ENCODE measurements at regions not wholly inside any gene's neighbourhood (a gene's known extent, or its start where the extent isn't known, plus 50 kb on each side); places are given as distances from the start of the nearest gene placed in this dataset.
"Not testable (repeated sequence)": the region's sequence is repeated elsewhere in the genome, so short reads cannot be mapped to it uniquely, and the experiment has no call there.

DNA sequence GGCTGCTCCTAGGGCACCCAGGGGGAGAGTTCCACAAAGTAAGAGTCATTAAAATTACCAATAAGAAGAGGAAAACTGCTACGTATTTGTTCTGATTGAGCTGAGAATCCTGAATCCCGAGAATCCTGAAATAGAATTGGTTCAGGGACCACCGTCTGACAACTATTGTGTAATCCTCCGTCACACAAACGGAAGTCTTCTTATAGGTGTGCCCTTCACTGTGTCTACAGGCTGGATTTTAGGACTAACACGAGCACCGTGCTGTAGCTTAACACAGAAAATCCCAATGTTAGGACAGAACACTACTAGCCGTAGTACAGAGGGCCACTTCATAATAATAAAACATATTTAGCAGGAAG lies 50.6 kb upstream of the RNF182 start:
- DNase-seq, result no peak

DNA sequence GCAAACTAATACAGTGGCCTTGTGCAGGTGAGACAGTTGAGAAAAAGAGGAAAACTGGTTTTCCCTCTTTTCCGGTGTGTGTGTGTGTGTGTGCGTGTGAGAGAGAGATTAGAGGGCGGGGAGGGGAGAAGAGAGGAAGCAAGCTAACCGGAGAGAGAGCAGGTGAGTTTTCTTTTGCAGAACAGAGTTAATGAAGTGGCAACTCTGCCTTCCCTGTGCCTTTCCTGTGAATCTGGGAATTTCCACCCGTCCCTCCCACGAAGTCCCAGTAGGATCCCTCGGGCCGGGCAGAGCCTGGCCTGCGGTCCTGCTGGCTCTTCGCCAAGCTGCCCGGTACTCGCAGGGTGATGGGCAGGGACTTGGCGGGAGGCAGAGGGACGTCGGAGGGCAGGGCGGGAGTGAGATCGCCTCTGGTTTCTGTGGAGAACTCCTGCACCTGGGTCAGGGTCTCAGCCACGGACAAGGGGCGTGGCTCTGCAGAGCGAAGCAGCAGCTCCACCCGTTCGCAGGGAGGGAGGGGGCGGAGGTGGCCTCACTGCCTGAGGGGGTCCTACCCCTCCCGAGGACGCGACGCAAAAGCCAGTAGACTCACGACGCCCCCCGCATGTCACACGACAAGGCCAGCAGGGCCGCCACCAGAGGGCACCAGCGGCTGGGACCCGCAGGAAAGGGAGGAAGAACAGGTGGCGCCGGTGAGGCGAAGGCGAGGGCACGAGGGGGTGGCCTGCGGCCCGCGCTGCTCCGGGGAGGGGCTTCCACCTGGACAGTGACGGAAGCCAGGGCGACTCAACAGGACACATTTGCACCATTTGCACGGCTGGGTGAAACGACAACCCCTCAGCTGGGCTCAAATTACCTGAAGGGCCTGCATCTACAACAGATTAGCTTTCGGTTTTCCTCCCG lies 51.2 kb upstream of the RNF182 start:
- peak; percentile 28 to 71 (median 58) for DNase-seq

GRCh38 chr6:13872681-13873080 lies 52.1 kb upstream of the RNF182 start:
- no peak for DNase-seq

DNA sequence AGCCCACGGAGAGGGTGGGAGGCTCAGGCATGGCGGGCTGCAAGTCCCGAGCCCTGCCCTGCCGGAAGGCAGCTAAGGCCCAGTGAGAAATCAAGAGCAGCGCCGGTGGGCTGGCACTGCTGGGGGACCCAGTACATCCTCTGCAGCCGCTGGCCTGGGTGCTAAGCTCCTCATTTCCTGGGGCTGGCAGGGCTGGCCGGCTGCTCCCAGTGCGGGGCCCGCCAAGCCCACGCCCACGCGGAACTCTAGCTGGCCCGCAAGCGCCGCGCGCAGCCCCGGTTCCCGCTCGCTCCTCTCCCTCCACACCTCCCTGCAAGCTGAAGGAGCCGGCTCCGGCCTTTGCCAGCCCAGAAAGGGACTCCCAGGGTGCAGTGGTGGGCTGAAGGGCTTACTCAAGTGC lies 52.7 kb upstream of the RNF182 start:
- not testable (repeated sequence) for DNase-seq

- no peak for DNase-seq
These were observed 54.4 kb upstream of the RNF182 start for GRCh38 chr6:13870214-13870830.

GRCh38 chr6:13868236-13868635 lies 53.9 kb upstream of the MCUR1 start:
- DNase-seq, result no peak

DNA sequence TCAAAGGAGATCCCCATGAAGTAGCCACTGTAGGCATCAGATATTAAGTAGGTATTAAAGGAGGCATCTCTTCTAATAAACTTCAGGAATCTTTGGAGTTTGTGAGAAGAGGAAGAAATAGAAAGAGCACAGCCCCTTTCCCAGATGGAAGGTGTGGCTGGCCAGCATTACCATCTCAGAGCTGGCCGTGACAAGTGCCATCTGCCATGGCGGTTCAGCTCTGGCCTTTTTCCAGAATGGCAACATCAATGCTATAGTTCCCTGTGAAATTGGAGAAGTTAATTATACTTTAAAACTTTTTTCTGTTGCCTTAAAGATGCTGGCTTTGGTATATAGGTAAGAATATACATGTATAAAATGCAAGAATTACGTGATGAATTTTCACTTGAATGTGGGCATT lies 51.9 kb upstream of the MCUR1 start:
- DNase-seq, result no peak

DNA sequence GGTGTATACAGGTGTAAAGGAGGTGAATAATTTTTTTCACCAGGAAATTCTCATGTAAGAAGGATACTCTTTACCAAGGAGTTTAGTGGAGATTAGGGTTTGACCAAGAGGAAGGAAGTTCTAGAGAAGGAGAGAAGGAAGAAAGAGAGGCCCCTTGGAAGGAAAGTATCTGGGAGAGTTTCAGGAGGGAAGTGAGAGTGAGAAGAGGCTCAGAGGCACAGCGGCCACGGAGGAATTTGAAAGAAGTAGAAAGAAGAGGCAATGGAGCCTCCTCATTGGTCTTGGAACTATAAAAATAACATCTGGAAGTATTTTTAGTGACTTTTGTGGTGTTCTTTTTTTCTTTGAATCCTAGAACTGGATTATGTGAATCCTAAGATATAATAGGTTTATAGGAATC lies 50.8 kb upstream of the MCUR1 start:
- DNase-seq, result no peak

DNA sequence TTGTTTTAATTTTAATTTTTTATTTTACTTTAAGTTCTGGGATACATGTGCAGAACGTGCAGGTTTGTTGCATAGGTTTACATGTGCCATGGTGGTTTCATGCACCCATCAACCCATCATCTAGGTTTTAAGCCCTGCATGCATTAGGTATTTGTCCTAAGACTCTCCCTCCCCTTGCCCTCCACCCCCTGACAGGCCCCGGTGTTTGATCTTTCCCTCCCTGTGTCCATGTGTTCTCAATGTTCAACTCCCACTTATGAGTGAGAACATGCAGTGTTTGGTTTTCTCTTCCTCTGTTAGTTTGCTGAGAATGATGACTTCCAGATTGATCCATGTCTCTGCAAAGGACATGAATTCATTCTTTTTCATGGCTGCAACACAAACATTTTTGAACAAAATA lies 50.3 kb upstream of the MCUR1 start:
- DNase-seq, result not testable (repeated sequence)

Data from activated naive CD4-positive, alpha-beta T cell (primary cell).